ENCODE measurements at regions not wholly inside any gene's neighbourhood (a gene's known extent, or its start where the extent isn't known, plus 50 kb on each side); places are given as distances from the start of the nearest gene placed in this dataset.

- Mint-ChIP-seq H3K9me3 (no peaks in the 10 kb centered on the region), H3K36me3 (ENCODE audit: insufficient read depth in 1 of 3, low read depth in 3 of 3) (no peaks in the 10 kb centered on the region), H3K4me1 (peaks cover 17 to 23% of the 10 kb centered on the region in 2 experiments), H3K27ac (no peak overlapping the region; a peak in 1 of 7 replicates), H3K4me3 (no peak overlapping the region), H3K27me3 (ENCODE audit: low read depth) (no peaks in the 10 kb centered on the region)
- Histone ChIP-seq H3K27me3 (ENCODE audit: insufficient read depth, low read length) (no peaks in the 10 kb centered on the region), H3K4me2 (ENCODE audit: insufficient read depth, insufficient read length, low read length) (no peak overlapping the region), H3K27ac (ENCODE audit: insufficient read length, low read depth, low read length) (no peak overlapping the region), H3K9me3 (ENCODE audit: control insufficient read depth, low read depth, low read length) (no peaks in the 10 kb centered on the region), H3K4ac (ENCODE audit: low read depth, low read length) (no peak overlapping the region), H3K23ac (ENCODE audit: insufficient read length, low read depth, low read length) (no peak overlapping the region), H4K91ac (ENCODE audit: insufficient read length, low read depth, low read length) (no peak overlapping the region), H3T11ph (ENCODE audit: low read length) (no peak overlapping the region), H3K14ac (ENCODE audit: insufficient read depth, low read length) (no peak overlapping the region), H3K18ac (ENCODE audit: insufficient read length, low read depth, low read length) (no peak overlapping the region), H2BK20ac (ENCODE audit: low read depth, low read length, poor library complexity, severe bottlenecking) (no peak overlapping the region), H4K8ac (replicated peaks; ENCODE audit: insufficient read length, low read depth, low read length) (no peak overlapping the region), H3K9ac (ENCODE audit: extremely low read depth, insufficient read length, low read length) (no peak overlapping the region), H2AFZ (ENCODE audit: low read length) (no peak overlapping the region), H3K56ac (ENCODE audit: insufficient read length, low read depth, low read length) (no peak overlapping the region), H2AK5ac (ENCODE audit: insufficient read length, low read length) (no peak overlapping the region), H4K20me1 (ENCODE audit: control insufficient read depth, insufficient read depth, insufficient read length) (no peaks in the 10 kb centered on the region), H3K79me2 (ENCODE audit: insufficient read depth, low read length) (no peaks in the 10 kb centered on the region), H2BK12ac (ENCODE audit: insufficient read length, low read depth, low read length) (no peak overlapping the region), H3K23me2 (ENCODE audit: insufficient read length, low read depth, low read length, poor library complexity, severe bottlenecking) (no peaks in the 10 kb centered on the region), H2BK15ac (ENCODE audit: low read depth, low read length) (no peak overlapping the region), H4K5ac (ENCODE audit: insufficient read length, low read depth, low read length) (no peak overlapping the region), H3K4me1 (ENCODE audit: insufficient read depth, low read length) (no peaks in the 10 kb centered on the region; the same call in 1 of the 2 replicates), H2BK120ac (ENCODE audit: low read depth, low read length, poor library complexity, severe bottlenecking) (no peak overlapping the region), H2BK5ac (ENCODE audit: insufficient read length, low read length) (no peak overlapping the region), H3K79me1 (ENCODE audit: insufficient read depth, low read depth, low read length, poor library complexity, severe bottlenecking) (no peaks in the 10 kb centered on the region)
- no peak for TF ChIP-seq CTCF (conservative IDR thresholded peaks at IDR 0.05)
- DNase-seq = no peak
- WGBS (ENCODE audit: extremely low coverage, insufficient read length, low lambda C conversion rate) = no CpG with 5 or more reads among the region's 3 CpGs
Measured at GRCh38 chr11:87974797-87975196, 200.4 kb downstream of the RAB38 start.

Data from H9 (cell line).